ENCODE measurements at regions not wholly inside any gene's neighbourhood (a gene's known extent, or its start where the extent isn't known, plus 50 kb on each side); places are given as distances from the start of the nearest gene placed in this dataset.

GRCh38 chr2:184040230-184040629 lies 558.1 kb upstream of the ZNF804A start:
- ChIA-PET POLR2A (no interaction called here), CTCF (no interaction called here)
- no peak for TF ChIP-seq CTCF (IDR thresholded peaks at IDR 0.05; ENCODE audit: low read depth, low read length)
- Histone ChIP-seq H3K27ac (ENCODE audit: low read depth, low read length) (no peak overlapping the region), H3K27me3 (ENCODE audit: control insufficient read depth, insufficient read depth, low read length) (no peaks in the 10 kb centered on the region), H3K4me3 (ENCODE audit: low read depth, low read length) (no peak overlapping the region), H3K9me3 (ENCODE audit: control insufficient read depth, insufficient read depth, low read length) (no peaks in the 10 kb centered on the region)
- DNase-seq (ENCODE audit: low read depth, low spot score): no peak

DNA sequence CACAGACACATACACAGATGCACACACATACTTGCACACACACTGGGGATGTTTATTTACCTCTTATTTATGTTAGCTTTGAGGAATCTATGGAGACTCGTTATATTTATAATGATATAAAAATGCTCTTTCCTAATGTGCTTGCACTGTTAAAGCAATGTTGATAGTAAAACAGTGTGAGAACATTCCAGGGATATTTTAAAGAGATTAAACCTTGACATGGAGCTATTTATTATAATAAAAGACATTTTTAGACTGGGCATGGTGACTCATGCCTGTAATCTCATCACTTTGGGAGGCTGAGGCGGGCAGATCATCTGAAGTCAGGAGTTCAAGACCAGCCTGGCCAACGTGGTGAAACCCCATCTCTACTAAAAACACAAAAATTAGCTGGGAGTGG lies 557.3 kb upstream of the ZNF804A start:
- H3K9me3 ChIP-seq (ENCODE audit: control insufficient read depth, insufficient read depth, low read length): no peaks in the 10 kb centered on the region
- H3K27ac ChIP-seq (ENCODE audit: low read depth, low read length): no peak overlapping the region
- CTCF ChIA-PET: no interaction called here
- POLR2A ChIA-PET: no interaction called here
- no peak overlapping the region for H3K4me3 ChIP-seq (ENCODE audit: low read depth, low read length)
- TF ChIP-seq CTCF (IDR thresholded peaks at IDR 0.05; ENCODE audit: low read depth, low read length): no peak
- no peak for DNase-seq (ENCODE audit: low read depth, low spot score)
- H3K27me3 ChIP-seq (ENCODE audit: control insufficient read depth, insufficient read depth, low read length): no peaks in the 10 kb centered on the region

DNA sequence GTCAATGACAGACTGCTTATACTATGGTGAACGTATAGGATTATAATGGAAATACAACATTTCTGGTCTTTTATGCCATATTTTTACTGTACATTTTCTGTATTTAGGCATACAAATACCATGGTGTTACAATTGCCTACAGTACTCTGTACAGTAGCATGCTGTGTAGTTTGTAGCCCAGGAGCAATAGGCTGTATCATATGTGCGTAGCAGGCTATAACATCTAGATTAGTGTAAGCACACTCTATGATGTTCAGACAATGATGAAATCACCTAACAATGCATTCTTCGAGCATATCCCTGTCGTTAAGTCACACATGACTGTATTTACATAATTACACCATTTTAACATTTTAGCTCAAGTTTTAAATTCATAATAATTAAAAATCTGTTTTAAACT lies 556.6 kb upstream of the ZNF804A start:
- ChIA-PET POLR2A (no interaction called here), CTCF (no interaction called here)
- H3K27me3 ChIP-seq (ENCODE audit: control insufficient read depth, insufficient read depth, low read length): no peaks in the 10 kb centered on the region
- H3K9me3 ChIP-seq (ENCODE audit: control insufficient read depth, insufficient read depth, low read length): no peaks in the 10 kb centered on the region
- no peak overlapping the region for H3K27ac ChIP-seq (ENCODE audit: low read depth, low read length)
- no peak overlapping the region for H3K4me3 ChIP-seq (ENCODE audit: low read depth, low read length)
- no peak for TF ChIP-seq CTCF (IDR thresholded peaks at IDR 0.05; ENCODE audit: low read depth, low read length)
- DNase-seq (ENCODE audit: low read depth, low spot score): no peak

DNA sequence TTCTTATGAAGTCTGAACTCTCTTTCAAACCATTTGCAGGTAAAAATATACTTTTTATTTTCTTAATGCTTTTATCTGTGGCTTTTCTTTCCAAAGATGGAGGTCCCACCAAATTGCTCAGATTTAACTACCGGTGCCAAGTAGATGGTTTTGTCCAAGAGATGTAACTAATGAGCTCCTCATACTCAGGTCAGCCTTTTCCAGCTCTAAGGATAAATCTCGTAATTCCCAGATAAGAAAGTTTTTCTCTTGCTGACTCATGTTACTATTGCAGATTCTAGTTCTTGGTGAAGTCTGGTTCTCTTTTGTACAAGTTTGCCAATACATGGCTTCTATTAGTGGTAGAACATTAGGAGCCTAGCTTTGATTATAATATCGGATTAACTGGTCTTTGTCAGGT lies 550.8 kb upstream of the ZNF804A start:
- POLR2A ChIA-PET: no interaction called here
- no peak overlapping the region for H3K27ac ChIP-seq (ENCODE audit: low read depth, low read length)
- H3K9me3 ChIP-seq (ENCODE audit: control insufficient read depth, insufficient read depth, low read length): peaks cover 2% of the 10 kb centered on the region; the same call in 1 of the 2 replicates
- H3K27me3 ChIP-seq (ENCODE audit: control insufficient read depth, insufficient read depth, low read length): no peaks in the 10 kb centered on the region
- CTCF ChIA-PET: no interaction called here
- no peak for TF ChIP-seq CTCF (IDR thresholded peaks at IDR 0.05; ENCODE audit: low read depth, low read length)
- no peak overlapping the region for H3K4me3 ChIP-seq (ENCODE audit: low read depth, low read length)
- DNase-seq (ENCODE audit: low read depth, low spot score): no peak

GRCh38 chr2:184049566-184049965 lies 548.8 kb upstream of the ZNF804A start:
- CTCF ChIA-PET: no interaction called here
- Histone ChIP-seq H3K27ac (ENCODE audit: low read depth, low read length) (no peak overlapping the region), H3K4me3 (ENCODE audit: low read depth, low read length) (no peak overlapping the region), H3K27me3 (ENCODE audit: control insufficient read depth, insufficient read depth, low read length) (no peaks in the 10 kb centered on the region), H3K9me3 (ENCODE audit: control insufficient read depth, insufficient read depth, low read length) (peaks cover 2% of the 10 kb centered on the region; the same call in 1 of the 2 replicates)
- no peak for TF ChIP-seq CTCF (IDR thresholded peaks at IDR 0.05; ENCODE audit: low read depth, low read length)
- no peak for DNase-seq (ENCODE audit: low read depth, low spot score)
- POLR2A ChIA-PET: no interaction called here
